Neural progenitor cell (in vitro differentiated cells): ENCODE measurements at regions not wholly inside any gene's neighbourhood (a gene's known extent, or its start where the extent isn't known, plus 50 kb on each side); places are given as distances from the start of the nearest gene placed in this dataset.

ENCODE experiments used
- DNase-seq: peaks from one replicate; pipeline ENCODE4 v3.0.0-alpha.2; 2016; ENCODE audit warnings: low spot score
- H2AFZ ChIP-seq: fragments of 200-600 bp; sonication (generic); replicated peaks from 2 replicates; pipeline ENCODE4 v1.6.1; 2016; ENCODE audit warnings: antibody characterized with exemption
- H3F3A ChIP-seq: fragments of 200-600 bp; sonication (generic); 2 replicates; pipeline ENCODE4 v1.6.1; 2016; ENCODE audit warnings: antibody characterized with exemption, low read depth
- H3K27ac ChIP-seq: fragments of 200-600 bp; sonication (generic); 2 replicates; pipeline ENCODE4 v1.5.1; 2016; ENCODE audit warnings: mild to moderate bottlenecking
- H3K27me3 ChIP-seq: fragments of 200-600 bp; sonication (generic); 2 replicates; pipeline ENCODE4 v1.6.1; 2016; ENCODE audit warnings: mild to moderate bottlenecking, moderate library complexity
- H3K36me3 ChIP-seq: fragments of 200-600 bp; sonication (generic); 2 replicates; pipeline ENCODE4 v1.5.1; 2016
- H3K4me1 ChIP-seq: fragments of 200-600 bp; sonication (generic); 2 replicates; pipeline ENCODE4 v1.6.1; 2016; ENCODE audit warnings: mixed run types
- H3K4me2 ChIP-seq: fragments of 200-600 bp; sonication (generic); 2 replicates; pipeline ENCODE4 v1.6.1; 2016
- H3K4me3 ChIP-seq: fragments of 200-600 bp; sonication (generic); 2 replicates; pipeline ENCODE4 v1.5.1; 2016
- H3K79me2 ChIP-seq: fragments of 200-600 bp; sonication (generic); 2 replicates; pipeline ENCODE4 v1.6.1; 2016; ENCODE audit warnings: low read depth
- H3K9ac ChIP-seq: fragments of 200-600 bp; sonication (generic); 2 replicates; pipeline ENCODE4 v1.6.1; 2016
- H3K9me3 ChIP-seq: fragments of 200-600 bp; sonication (generic); 2 replicates; pipeline ENCODE4 v1.5.1; 2016; ENCODE audit warnings: low read depth
- H4K20me1 ChIP-seq: fragments of 200-600 bp; sonication (generic); 2 replicates; pipeline ENCODE4 v1.6.1; 2016; ENCODE audit warnings: low read depth
- H3K27ac Mint-ChIP-seq: 3 replicates; pipeline ENCODE4 v1.8.0; 2021; ENCODE audit warnings: mixed read lengths
- H3K27me3 Mint-ChIP-seq: 2 replicates; pipeline ENCODE4 v1.8.0; 2022; ENCODE audit warnings: low read depth, mild to moderate bottlenecking, inconsistent platforms, moderate library complexity, mixed read lengths; ENCODE audit not compliant: insufficient read depth
- H3K36me3 Mint-ChIP-seq: 3 replicates; pipeline ENCODE4 v1.8.0; 2021; ENCODE audit warnings: mixed read lengths
- H3K4me1 Mint-ChIP-seq: 3 replicates; pipeline ENCODE4 v1.8.0; 2021; ENCODE audit warnings: mixed read lengths
- H3K4me3 Mint-ChIP-seq: 3 replicates; pipeline ENCODE4 v1.8.0; 2021; ENCODE audit warnings: mild to moderate bottlenecking, moderate library complexity, mixed read lengths
- H3K9me3 Mint-ChIP-seq: 3 replicates; pipeline ENCODE4 v1.8.0; 2020; ENCODE audit warnings: mixed read lengths
- CTCF ChIP-seq: fragments of 200-600 bp; sonication (generic); IDR thresholded peaks from 2 replicates; pipeline ENCODE4 v1.5.1; 2017; ENCODE audit warnings: antibody characterized with exemption, mild to moderate bottlenecking
- EZH2 ChIP-seq: fragments of 200-600 bp; sonication (generic); IDR thresholded peaks from 2 replicates; pipeline ENCODE4 v1.6.1; 2017; ENCODE audit warnings: antibody characterized with exemption, mild to moderate bottlenecking, moderate library complexity
- EZH2phosphoT487 ChIP-seq: fragments of 200-600 bp; sonication (generic); IDR thresholded peaks from 2 replicates; pipeline ENCODE4 v1.6.1; 2017; ENCODE audit warnings: antibody characterized with exemption

- H2AFZ ChIP-seq: no peak overlapping the region
- no peak overlapping the region for H3K27ac ChIP-seq
- no peaks in the 10 kb centered on the region for H3K36me3 ChIP-seq
- Mint-ChIP-seq H3K9me3 (peaks cover 18% of the 10 kb centered on the region), H3K27ac (no peak overlapping the region), H3K4me1 (peaks cover 6% of the 10 kb centered on the region), H3K27me3 (peaks cover 2% of the 10 kb centered on the region), H3K4me3 (no peak overlapping the region), H3K36me3 (peaks cover 1% of the 10 kb centered on the region)
- peaks cover 8% of the 10 kb centered on the region for H3F3A ChIP-seq
- no peaks in the 10 kb centered on the region for H3K27me3 ChIP-seq
- no peak overlapping the region for H3K9ac ChIP-seq
- TF ChIP-seq CTCF (no peak), EZH2phosphoT487 (no peak), EZH2 (no peak)
- H3K79me2 ChIP-seq: no peaks in the 10 kb centered on the region
- H3K4me1 ChIP-seq: peaks cover 6% of the 10 kb centered on the region
- peaks cover 10% of the 10 kb centered on the region for H3K9me3 ChIP-seq
- H3K4me3 ChIP-seq: no peak overlapping the region
- no peak for DNase-seq
- no peak overlapping the region for H3K4me2 ChIP-seq
- H4K20me1 ChIP-seq: no peaks in the 10 kb centered on the region
Observed at GRCh38 chr3:70871909-70872656, 559.6 kb upstream of the MDFIC2 start.

- Histone ChIP-seq H3K9ac (no peak overlapping the region), H3K79me2 (no peaks in the 10 kb centered on the region), H4K20me1 (no peaks in the 10 kb centered on the region), H3K4me1 (peaks cover 6% of the 10 kb centered on the region), H2AFZ (no peak overlapping the region), H3K9me3 (peaks cover 10% of the 10 kb centered on the region), H3K27ac (no peak overlapping the region), H3K36me3 (no peaks in the 10 kb centered on the region), H3K4me3 (no peak overlapping the region), H3K4me2 (no peak overlapping the region), H3F3A (peaks cover 8% of the 10 kb centered on the region), H3K27me3 (no peaks in the 10 kb centered on the region)
- TF ChIP-seq CTCF: no peak
- no peak for TF ChIP-seq EZH2
- no peak for TF ChIP-seq EZH2phosphoT487
- Mint-ChIP-seq H3K27me3 (peaks cover 2% of the 10 kb centered on the region), H3K27ac (no peak overlapping the region), H3K4me1 (peaks cover 6% of the 10 kb centered on the region), H3K36me3 (peaks cover 1% of the 10 kb centered on the region), H3K4me3 (no peak overlapping the region), H3K9me3 (peaks cover 21% of the 10 kb centered on the region)
- DNase-seq: no peak
Observed at GRCh38 chr3:70870576-70870975, 558.1 kb upstream of the MDFIC2 start.

- peaks cover 4% of the 10 kb centered on the region for H3K4me1 Mint-ChIP-seq
- TF ChIP-seq CTCF: no peak
- TF ChIP-seq EZH2phosphoT487: no peak
- TF ChIP-seq EZH2: no peak
- Histone ChIP-seq H3K27ac (no peak overlapping the region), H3F3A (peaks cover 8% of the 10 kb centered on the region), H3K79me2 (no peaks in the 10 kb centered on the region), H3K4me3 (no peak overlapping the region), H2AFZ (no peak overlapping the region), H3K9me3 (peaks cover 10% of the 10 kb centered on the region), H3K36me3 (no peaks in the 10 kb centered on the region), H3K4me2 (no peak overlapping the region), H3K4me1 (peaks cover 6% of the 10 kb centered on the region), H3K27me3 (no peaks in the 10 kb centered on the region), H3K9ac (no peak overlapping the region), H4K20me1 (no peaks in the 10 kb centered on the region)
- H3K27me3 Mint-ChIP-seq: peaks cover 2% of the 10 kb centered on the region
- no peak overlapping the region for H3K27ac Mint-ChIP-seq
- no peak for DNase-seq
- H3K9me3 Mint-ChIP-seq: peaks cover 28% of the 10 kb centered on the region
- H3K36me3 Mint-ChIP-seq: peaks cover 1% of the 10 kb centered on the region
- H3K4me3 Mint-ChIP-seq: no peak overlapping the region
Observed at GRCh38 chr3:70868561-70868960, 556.1 kb upstream of the MDFIC2 start.
